Colonic mucosa (tissue), 4 donors: ENCODE measurements at regions not wholly inside any gene's neighbourhood (a gene's known extent, or its start where the extent isn't known, plus 50 kb on each side); places are given as distances from the start of the nearest gene placed in this dataset.

Source experiments
- DNase-seq: peaks from one replicate; pipeline ENCODE4 v3.0.0-alpha.2; 2020
- H3K27ac ChIP-seq: fragments of 200-600 bp; one replicate; pipeline ENCODE4 v1.8.0; 2021
- H3K27me3 ChIP-seq: fragments of 200-600 bp; one replicate; pipeline ENCODE4 v1.8.0; 2021
- H3K36me3 ChIP-seq: fragments of 200-600 bp; one replicate; pipeline ENCODE4 v1.8.0; 2021
- H3K4me1 ChIP-seq: fragments of 200-600 bp; one replicate; pipeline ENCODE4 v1.8.0; 2021; ENCODE audit warnings: mild to moderate bottlenecking
- H3K4me3 ChIP-seq: fragments of 200-600 bp; one replicate; pipeline ENCODE4 v1.8.0; 2021
- H3K9ac ChIP-seq, 2 donors: one replicate each; pipeline ENCODE4 v1.7.0; 2013; ENCODE audit warnings: control low read depth in 2 of 2, low read depth in 2 of 2, low read length in 2 of 2
- H3K9me3 ChIP-seq: fragments of 200-600 bp; one replicate; pipeline ENCODE4 v1.8.0; 2021
- intact Hi-C: fragments of 100-400 bp; cut with DNase I; formaldehyde crosslinking; loops from one replicate; pipeline ENCODE4 v1.14.1; 2022
- TF ChIP-seq, protein P1 (sequence below): fragments of 200-600 bp; IDR thresholded peaks from one replicate; pipeline ENCODE4 v1.8.0; 2022; ENCODE audit warnings: antibody characterized with exemption, mild to moderate bottlenecking
- donor health status: healthy.
- donor health status: DM: no; HTN: no; CAD: no.
- donor health status: DM: no; HTN: no; CAD: no.

DNA sequence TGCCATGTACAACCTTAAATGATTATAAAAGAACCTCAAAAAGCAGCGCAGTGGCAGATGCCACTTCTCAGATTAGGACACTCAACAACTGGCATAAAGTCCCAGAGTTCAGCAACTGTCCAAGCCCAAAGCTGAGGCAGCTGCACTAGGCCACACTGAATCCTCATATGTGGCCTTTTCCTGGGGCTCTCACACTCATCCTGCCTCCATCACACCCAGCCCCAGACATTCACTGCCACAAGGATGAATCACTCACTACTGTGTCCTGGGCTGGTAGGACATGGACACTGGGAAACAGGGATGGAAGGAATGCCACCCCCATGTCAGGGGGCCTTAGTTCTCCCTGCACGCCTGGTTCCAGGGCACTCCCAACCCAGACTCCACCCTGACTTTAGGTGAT, 547.7 kb downstream of the TNS3 start:
- TF ChIP-seq, protein P1, sequence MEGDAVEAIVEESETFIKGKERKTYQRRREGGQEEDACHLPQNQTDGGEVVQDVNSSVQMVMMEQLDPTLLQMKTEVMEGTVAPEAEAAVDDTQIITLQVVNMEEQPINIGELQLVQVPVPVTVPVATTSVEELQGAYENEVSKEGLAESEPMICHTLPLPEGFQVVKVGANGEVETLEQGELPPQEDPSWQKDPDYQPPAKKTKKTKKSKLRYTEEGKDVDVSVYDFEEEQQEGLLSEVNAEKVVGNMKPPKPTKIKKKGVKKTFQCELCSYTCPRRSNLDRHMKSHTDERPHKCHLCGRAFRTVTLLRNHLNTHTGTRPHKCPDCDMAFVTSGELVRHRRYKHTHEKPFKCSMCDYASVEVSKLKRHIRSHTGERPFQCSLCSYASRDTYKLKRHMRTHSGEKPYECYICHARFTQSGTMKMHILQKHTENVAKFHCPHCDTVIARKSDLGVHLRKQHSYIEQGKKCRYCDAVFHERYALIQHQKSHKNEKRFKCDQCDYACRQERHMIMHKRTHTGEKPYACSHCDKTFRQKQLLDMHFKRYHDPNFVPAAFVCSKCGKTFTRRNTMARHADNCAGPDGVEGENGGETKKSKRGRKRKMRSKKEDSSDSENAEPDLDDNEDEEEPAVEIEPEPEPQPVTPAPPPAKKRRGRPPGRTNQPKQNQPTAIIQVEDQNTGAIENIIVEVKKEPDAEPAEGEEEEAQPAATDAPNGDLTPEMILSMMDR = no peak
- Histone ChIP-seq H3K9ac (no peak overlapping the region), H3K27me3 (no peaks in the 10 kb centered on the region), H3K36me3 (no peaks in the 10 kb centered on the region), H3K9me3 (no peaks in the 10 kb centered on the region), H3K27ac (no peak overlapping the region), H3K4me1 (no peaks in the 10 kb centered on the region), H3K4me3 (no peak overlapping the region)
- intact Hi-C loops = no loop called here
- DNase-seq = no peak

DNA sequence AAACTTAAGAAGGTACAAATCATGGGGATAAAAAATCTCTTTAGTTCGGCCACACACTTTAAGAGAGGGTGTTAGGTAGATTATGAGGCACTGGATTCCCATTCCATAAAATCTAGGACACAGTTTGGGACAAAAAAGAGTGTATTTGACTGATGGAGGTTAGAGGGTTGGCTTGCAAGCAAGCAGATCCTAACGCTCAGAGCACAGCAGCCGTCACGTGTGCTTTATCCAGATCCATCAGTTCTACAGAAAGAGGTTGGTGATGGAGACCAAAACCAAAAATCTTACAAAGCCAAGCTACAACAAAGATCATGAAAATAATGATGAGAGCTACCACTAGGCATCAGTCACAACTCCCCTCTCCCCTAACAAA, 549.4 kb downstream of the TNS3 start:
- Histone ChIP-seq H3K36me3 (no peaks in the 10 kb centered on the region), H3K27me3 (no peaks in the 10 kb centered on the region), H3K27ac (no peak overlapping the region), H3K9me3 (no peaks in the 10 kb centered on the region), H3K4me3 (no peak overlapping the region), H3K4me1 (no peaks in the 10 kb centered on the region), H3K9ac (no peak overlapping the region)
- TF ChIP-seq, protein P1 = no peak
- intact Hi-C loops = no loop called here
- DNase-seq = no peak

DNA sequence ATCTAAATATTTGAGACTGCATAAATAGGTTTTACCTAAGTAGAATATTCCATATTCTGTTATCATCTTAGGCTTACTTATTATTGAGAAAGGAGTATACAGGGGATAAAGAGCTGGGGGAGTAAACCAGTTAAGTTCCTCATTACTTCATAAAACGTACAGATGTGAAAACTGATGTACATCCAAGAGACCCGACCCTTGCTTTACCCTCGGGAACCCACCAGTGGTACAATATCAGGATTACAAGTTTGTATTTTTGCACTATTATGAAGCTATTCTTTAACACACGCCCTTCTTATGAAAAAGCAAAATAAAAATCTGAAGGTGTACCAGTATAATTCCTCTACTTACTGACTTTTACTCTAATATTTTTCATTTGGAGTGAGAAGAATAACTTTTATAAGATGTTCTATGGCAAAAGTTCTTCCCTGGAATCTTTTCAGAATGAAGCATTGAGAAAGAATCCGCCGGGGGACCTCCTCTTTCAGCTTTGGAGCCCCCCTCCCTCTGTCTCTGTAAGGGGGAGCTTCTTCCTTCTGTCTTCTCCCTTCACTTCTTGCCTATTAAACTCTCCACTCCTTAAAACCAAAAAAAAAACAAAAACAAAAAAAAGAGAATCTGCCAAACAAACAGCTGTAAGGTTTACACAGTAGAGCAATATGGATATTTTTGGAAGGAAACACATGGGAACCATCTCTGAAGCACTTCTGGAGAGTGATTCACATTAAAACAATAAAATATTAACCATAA, 550.0 kb downstream of the TNS3 start:
- Histone ChIP-seq H3K9ac (no peak overlapping the region), H3K27me3 (no peaks in the 10 kb centered on the region), H3K36me3 (no peaks in the 10 kb centered on the region), H3K27ac (no peak overlapping the region), H3K4me1 (no peaks in the 10 kb centered on the region), H3K4me3 (no peak overlapping the region), H3K9me3 (no peaks in the 10 kb centered on the region)
- TF ChIP-seq, protein P1 = no peak
- no peak for DNase-seq
- intact Hi-C loops = no loop called here

DNA sequence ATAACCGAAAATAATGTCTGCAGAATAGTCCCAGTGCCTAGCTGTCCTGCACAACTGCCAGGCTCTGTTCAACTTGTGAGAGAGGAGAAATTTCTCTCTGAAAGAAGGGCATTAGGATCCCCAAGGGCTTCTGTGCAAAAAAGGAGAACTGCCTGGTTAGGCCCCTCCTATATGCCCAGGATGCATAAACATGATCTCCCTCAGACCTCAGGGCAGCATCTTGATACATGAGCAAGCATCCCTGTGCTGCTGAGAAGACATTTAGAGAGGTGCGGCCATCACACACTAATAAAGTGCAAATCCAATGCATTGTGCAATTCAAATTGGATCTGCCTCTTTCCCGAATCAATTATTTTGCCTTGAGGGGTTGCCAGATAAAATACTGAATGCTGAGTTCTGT, 553.6 kb downstream of the TNS3 start:
- intact Hi-C loops = no loop called here
- TF ChIP-seq, protein P1 = no peak
- H3K9me3 ChIP-seq = no peaks in the 10 kb centered on the region

DNA sequence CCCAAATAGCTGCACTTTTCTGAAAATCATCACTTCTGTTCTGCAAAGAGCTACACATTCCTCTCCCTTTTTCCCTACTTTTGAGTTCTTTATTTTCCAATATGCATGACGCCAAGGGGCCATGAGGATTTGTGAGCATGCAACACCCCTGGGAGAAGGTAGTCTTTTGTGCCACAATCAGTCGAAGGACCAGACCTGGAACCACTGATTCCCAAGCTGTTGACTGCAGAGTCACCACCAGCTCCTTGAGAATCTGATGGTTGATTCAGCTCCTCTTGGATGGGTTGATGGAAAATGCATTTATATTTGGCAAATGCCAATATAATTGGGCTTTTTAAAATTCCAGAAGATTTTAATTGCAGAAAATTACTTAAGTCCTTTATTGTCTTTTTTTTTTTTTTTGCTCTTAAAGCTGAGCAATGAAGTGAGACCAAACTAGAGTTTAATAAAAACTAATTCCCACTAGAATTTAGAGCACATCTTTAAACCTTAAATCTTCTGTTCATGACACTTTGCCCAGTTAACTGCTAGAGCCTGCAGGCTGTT, 554.1 kb downstream of the TNS3 start:
- DNase-seq = no peak
- Histone ChIP-seq H3K27me3 (no peaks in the 10 kb centered on the region), H3K27ac (no peak overlapping the region), H3K9me3 (no peaks in the 10 kb centered on the region), H3K36me3 (no peaks in the 10 kb centered on the region), H3K9ac (no peak overlapping the region), H3K4me1 (no peaks in the 10 kb centered on the region), H3K4me3 (no peak overlapping the region)
- intact Hi-C loops = no loop called here
- TF ChIP-seq, protein P1 = no peak

More for the DNA sequence above, 553.6 kb downstream of the TNS3 start:
- Histone ChIP-seq H3K9ac (no peak overlapping the region), H3K27me3 (no peaks in the 10 kb centered on the region), H3K36me3 (no peaks in the 10 kb centered on the region), H3K27ac (no peak overlapping the region), H3K4me1 (no peaks in the 10 kb centered on the region), H3K4me3 (no peak overlapping the region)
- no peak for DNase-seq
